ENCODE measurements at regions not wholly inside any gene's neighbourhood (a gene's known extent, or its start where the extent isn't known, plus 50 kb on each side); places are given as distances from the start of the nearest gene placed in this dataset.

DNA sequence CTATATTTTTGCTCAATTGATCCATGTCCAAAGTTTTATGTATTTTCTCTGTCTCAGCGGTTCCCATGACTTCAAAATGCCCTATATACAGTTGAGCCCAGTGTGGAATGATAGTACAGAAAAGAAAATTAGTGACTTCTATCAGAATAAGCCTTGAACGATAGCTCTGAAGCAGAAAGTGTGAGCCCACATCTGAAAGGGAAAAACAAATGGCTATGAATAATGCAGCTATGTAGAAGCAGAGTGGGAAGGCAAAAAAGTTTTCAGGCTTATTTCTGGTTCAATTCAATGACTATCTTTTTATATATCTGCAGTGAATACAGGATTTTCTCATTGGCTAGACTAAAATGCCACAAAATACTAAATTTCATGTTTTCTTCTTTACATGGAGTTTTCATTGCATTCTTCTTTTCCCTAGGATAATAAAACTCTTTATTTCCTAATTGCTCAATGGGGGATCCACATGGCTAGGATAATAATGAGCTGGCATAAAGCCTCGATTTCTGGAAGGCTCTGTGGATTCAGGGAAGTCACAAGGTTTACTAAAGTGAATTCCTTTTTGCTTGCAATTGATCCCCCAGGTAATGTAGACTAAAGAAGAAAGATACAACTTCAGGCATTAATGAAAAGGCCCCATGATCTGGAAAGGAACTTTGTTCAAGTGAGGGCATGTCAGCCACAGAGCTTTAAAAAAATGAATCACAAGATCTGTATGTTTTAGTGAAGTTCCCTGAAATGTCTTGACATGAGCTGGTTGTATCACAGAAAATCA is 377.0 kb upstream of the RIOK2 start:
- CTCF ChIA-PET: interaction anchor here (1.1 to 1.7 kb wide), 4 partner anchors 9 to 72 kb away, joined by 3 to 4 read pairs (median 3); no protein-coding TSS in a partner anchor
- no peak for DNase-seq (ENCODE audit: extremely low spot score)
- POLR2A ChIA-PET: no interaction called here
- TF ChIP-seq, protein P1, sequence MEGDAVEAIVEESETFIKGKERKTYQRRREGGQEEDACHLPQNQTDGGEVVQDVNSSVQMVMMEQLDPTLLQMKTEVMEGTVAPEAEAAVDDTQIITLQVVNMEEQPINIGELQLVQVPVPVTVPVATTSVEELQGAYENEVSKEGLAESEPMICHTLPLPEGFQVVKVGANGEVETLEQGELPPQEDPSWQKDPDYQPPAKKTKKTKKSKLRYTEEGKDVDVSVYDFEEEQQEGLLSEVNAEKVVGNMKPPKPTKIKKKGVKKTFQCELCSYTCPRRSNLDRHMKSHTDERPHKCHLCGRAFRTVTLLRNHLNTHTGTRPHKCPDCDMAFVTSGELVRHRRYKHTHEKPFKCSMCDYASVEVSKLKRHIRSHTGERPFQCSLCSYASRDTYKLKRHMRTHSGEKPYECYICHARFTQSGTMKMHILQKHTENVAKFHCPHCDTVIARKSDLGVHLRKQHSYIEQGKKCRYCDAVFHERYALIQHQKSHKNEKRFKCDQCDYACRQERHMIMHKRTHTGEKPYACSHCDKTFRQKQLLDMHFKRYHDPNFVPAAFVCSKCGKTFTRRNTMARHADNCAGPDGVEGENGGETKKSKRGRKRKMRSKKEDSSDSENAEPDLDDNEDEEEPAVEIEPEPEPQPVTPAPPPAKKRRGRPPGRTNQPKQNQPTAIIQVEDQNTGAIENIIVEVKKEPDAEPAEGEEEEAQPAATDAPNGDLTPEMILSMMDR (IDR thresholded peaks at IDR 0.05; ENCODE audit: control extremely low read depth, extremely low read depth, low read depth, missing control alignments): no peak

GRCh38 chr5:97560599-97560993 is 377.5 kb upstream of the RIOK2 start:
- DNase-seq (ENCODE audit: extremely low spot score): no peak
- TF ChIP-seq, protein P1 (IDR thresholded peaks at IDR 0.05; ENCODE audit: control extremely low read depth, extremely low read depth, low read depth, missing control alignments): no peak
- CTCF ChIA-PET: interaction anchor here (1.3 to 1.7 kb wide), 2 partner anchors 9 to 26 kb away, joined by 3 to 4 read pairs; no protein-coding TSS in a partner anchor
- POLR2A ChIA-PET: no interaction called here

DNA sequence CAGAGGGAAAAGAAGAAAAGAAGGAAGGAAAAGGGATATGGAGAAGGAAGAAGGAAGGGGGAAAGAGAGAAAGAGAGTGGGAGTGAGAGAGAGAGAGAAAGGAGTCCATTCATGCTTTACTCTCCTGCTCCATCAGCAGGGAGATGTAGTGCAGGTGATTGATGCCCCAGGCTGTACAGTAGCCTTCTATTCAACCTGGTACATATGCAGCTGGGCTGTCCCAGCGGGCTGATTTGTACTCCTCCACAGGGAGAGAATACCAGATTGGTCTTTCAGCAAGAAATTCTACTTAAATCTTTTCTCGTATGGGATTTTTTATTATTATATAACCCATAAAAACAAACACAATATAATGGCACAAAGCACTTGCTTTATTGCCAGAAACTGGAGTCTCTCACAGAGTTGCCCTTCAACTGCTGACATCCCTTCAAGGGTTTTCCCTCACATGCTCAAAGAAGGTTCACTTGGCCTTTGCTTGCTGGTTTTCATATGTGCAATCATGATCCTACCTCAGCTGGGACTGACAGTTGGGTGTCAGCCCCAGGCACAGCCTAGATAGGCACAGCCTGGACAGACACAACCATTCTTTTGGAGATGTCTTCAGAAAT is 380.1 kb upstream of the RIOK2 start:
- ChIA-PET CTCF (no interaction called here), POLR2A (no interaction called here)
- TF ChIP-seq, protein P1 (IDR thresholded peaks at IDR 0.05; ENCODE audit: control extremely low read depth, extremely low read depth, low read depth, missing control alignments): no peak
- no peak for DNase-seq (ENCODE audit: extremely low spot score)

DNA sequence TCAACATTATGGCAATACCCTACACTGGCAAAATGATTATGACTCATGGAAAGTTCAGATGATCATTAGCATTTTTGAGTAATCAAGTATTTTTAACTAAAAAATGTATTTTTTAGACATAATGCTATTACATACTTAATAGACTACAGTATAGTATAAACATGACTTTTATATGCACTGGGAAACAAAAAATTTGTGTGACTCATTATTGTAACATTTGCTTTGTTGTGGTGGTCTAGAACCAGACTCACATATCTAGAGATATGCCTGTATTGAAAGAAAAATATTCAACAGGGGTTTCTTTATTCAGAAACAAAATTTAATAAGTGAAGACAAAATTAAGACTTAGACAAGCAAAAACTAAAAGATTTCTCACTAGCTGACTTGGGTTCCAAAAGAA is 385.3 kb upstream of the RIOK2 start:
- POLR2A ChIA-PET: no interaction called here
- DNase-seq (ENCODE audit: extremely low spot score): no peak
- TF ChIP-seq, protein P1 (IDR thresholded peaks at IDR 0.05; ENCODE audit: control extremely low read depth, extremely low read depth, low read depth, missing control alignments): no peak
- CTCF ChIA-PET: interaction anchor here (3.0 kb wide), 1 partner anchor 15 kb away, joined by 7 read pairs; no protein-coding TSS in a partner anchor

- TF ChIP-seq, protein P1 (IDR thresholded peaks at IDR 0.05; ENCODE audit: control extremely low read depth, extremely low read depth, low read depth, missing control alignments): no peak
- POLR2A ChIA-PET: no interaction called here
- CTCF ChIA-PET: interaction anchor here (1.3 to 3.0 kb wide), 3 partner anchors 13 to 17 kb away, joined by 4 to 7 read pairs (median 5); no protein-coding TSS in a partner anchor
- no peak for DNase-seq (ENCODE audit: extremely low spot score)
Observed at GRCh38 chr5:97570242-97570641, 387.2 kb upstream of the RIOK2 start.

DNA sequence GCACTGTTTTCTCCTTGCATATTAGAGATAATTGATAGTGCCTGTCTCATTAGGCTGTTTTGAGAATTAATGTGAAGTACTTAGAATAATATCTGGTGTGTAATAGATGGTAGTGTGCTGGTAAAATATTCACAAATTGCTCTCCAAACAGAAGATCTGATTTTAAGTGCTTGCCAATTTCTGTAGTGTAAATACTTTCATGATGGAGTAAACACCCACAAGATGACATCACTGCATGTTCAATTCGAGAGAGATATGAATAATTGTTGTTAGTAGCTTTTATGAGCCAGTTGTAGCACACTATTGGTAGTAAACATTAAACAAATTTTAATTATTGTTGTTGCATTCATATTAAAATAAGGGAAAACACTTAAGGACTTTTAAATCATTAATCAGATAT is 392.3 kb upstream of the RIOK2 start:
- DNase-seq (ENCODE audit: extremely low spot score): no peak
- TF ChIP-seq, protein P1 (IDR thresholded peaks at IDR 0.05; ENCODE audit: control extremely low read depth, extremely low read depth, low read depth, missing control alignments): no peak
- ChIA-PET CTCF (interaction anchor here (1.1 to 2.3 kb wide), 2 partner anchors 10 to 20 kb away, joined by 3 to 9 read pairs; no protein-coding TSS in a partner anchor), POLR2A (no interaction called here)

All from GM10248 (cell line).